ENCODE measurements at regions not wholly inside any gene's neighbourhood (a gene's known extent, or its start where the extent isn't known, plus 50 kb on each side); places are given as distances from the start of the nearest gene placed in this dataset.

- TF ChIP-seq CTCF (IDR thresholded peaks at IDR 0.05; ENCODE audit: insufficient read depth, low read length, poor library complexity, severe bottlenecking) (no peak), EZH2phosphoT487 (conservative IDR thresholded peaks at IDR 0.05; ENCODE audit: low read length) (no peak)
Measured at GRCh38 chr5:171521219-171521633, 101.8 kb downstream of the FGF18 start.
